ENCODE measurements at regions not wholly inside any gene's neighbourhood (a gene's known extent, or its start where the extent isn't known, plus 50 kb on each side); places are given as distances from the start of the nearest gene placed in this dataset.

- TF ChIP-seq, protein P1, sequence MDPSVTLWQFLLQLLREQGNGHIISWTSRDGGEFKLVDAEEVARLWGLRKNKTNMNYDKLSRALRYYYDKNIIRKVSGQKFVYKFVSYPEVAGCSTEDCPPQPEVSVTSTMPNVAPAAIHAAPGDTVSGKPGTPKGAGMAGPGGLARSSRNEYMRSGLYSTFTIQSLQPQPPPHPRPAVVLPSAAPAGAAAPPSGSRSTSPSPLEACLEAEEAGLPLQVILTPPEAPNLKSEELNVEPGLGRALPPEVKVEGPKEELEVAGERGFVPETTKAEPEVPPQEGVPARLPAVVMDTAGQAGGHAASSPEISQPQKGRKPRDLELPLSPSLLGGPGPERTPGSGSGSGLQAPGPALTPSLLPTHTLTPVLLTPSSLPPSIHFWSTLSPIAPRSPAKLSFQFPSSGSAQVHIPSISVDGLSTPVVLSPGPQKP (IDR thresholded peaks at IDR 0.05; ENCODE audit: borderline replicate concordance, low read depth, low read length), result no peak
Measured at GRCh38 chr15:97146929-97147870, 813.3 kb upstream of the ARRDC4 start (continued).

DNA sequence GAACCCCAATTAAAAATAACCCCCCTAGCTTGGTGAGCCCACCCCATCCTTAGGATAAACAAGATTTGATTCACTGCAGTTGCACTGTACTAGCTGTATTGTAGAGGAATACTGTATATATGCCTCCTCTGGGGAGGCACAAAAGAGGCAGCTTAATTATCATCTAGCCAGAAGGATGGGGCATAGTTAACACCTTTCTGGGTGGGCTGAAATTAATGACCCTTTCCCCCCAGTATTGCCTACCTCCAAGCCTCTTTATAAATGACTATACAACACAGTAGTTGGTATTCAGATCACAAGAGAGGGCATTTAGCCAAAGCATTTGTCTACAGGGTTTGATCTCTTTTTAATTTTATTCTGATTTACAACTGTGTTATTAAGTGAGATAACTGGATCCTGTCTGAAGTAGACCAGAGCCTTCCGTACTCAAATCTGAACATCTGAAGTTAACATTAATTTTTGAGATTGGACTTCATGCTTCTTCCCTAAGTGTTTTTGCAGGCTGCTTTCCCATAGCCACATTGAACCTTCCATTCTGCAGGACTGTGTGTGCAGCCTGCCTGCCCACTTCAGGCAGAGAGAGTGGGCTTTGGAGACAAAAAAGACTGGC lies 807.0 kb upstream of the ARRDC4 start:
- H3K4me3 ChIP-seq (ENCODE audit: insufficient read depth, low read depth, low read length), result no peak overlapping the region
- no peaks in the 10 kb centered on the region for H3K9me1 ChIP-seq (ENCODE audit: insufficient read depth, low read length)
- H2BK20ac ChIP-seq (ENCODE audit: low read depth, low read length), result no peak overlapping the region
- H4K8ac ChIP-seq (ENCODE audit: low read depth in 2 of 2, low read length in 2 of 2), result no peak overlapping the region
- no peaks in the 10 kb centered on the region for H4K20me1 ChIP-seq (ENCODE audit: insufficient read depth, low read length)
- dilution Hi-C loops (cut with HindIII; ENCODE audit: low sequenced_read_pairs, unreplicated experiment), result no loop called here
- WGBS, 2 experiments (ENCODE audit: extremely low coverage in 2 of 2, insufficient read length in 1 of 2), result no CpG with 5 or more reads among the region's 1 CpG
- no TSS peak for BruUV-seq (replicated peaks)
- ChIA-PET POLR2A (ENCODE audit: unreplicated experiment) (no interaction called here), CTCF (no interaction called here)
- no peak overlapping the region for H2BK15ac ChIP-seq (ENCODE audit: low read depth, low read length)
- H3K9me3 ChIP-seq (ENCODE audit: control insufficient read depth, insufficient read depth, low read length), result peaks cover 16% of the 10 kb centered on the region
- ATAC-seq (ENCODE audit: low read depth) (no peak), DNase-seq (no peak)
- H4K91ac ChIP-seq (ENCODE audit: insufficient read depth, low read depth, low read length), result no peak overlapping the region
- no peak overlapping the region for H3K56ac ChIP-seq (ENCODE audit: extremely low read depth, insufficient read depth, low read length)
- no peak overlapping the region for H3K18ac ChIP-seq (ENCODE audit: low read depth, low read length)
- H2BK120ac ChIP-seq (ENCODE audit: low read depth, low read length), result no peak overlapping the region
- no peak overlapping the region for H3K27ac ChIP-seq (ENCODE audit: insufficient read depth, low read length)
- H4K5ac ChIP-seq (ENCODE audit: low read depth, low read length), result no peak overlapping the region
- H2AFZ ChIP-seq (replicated peaks; ENCODE audit: low read length, poor library complexity), result no peak overlapping the region
- H2AK9ac ChIP-seq (replicated peaks; ENCODE audit: low read depth, low read length, poor library complexity), result no peak overlapping the region
- H2BK5ac ChIP-seq (ENCODE audit: low read depth, low read length, poor library complexity, severe bottlenecking), result no peak overlapping the region
- no peak overlapping the region for H3K23ac ChIP-seq (ENCODE audit: low read depth, low read length)
- no peaks in the 10 kb centered on the region for H3K79me1 ChIP-seq (ENCODE audit: low read depth in 1 of 2, low read length in 2 of 2)
- H2AK5ac ChIP-seq (ENCODE audit: low read depth, low read length), result no peak overlapping the region
- no peak overlapping the region for H3K14ac ChIP-seq (replicated peaks; ENCODE audit: low read depth, low read length)
- H3K4me2 ChIP-seq (ENCODE audit: low read depth, low read length), result no peak overlapping the region
- intact Hi-C loops (cut with micrococcal nuclease), result no loop called here
- H3K36me3 ChIP-seq (ENCODE audit: control insufficient read depth, insufficient read depth, low read length), result no peaks in the 10 kb centered on the region
- no peak overlapping the region for H3K9ac ChIP-seq (ENCODE audit: low read depth, low read length)
- H3K4me1 ChIP-seq (ENCODE audit: control insufficient read depth, insufficient read depth, low read length), result no peaks in the 10 kb centered on the region
- no peak overlapping the region for H3K4ac ChIP-seq (ENCODE audit: low read depth, low read length)
- no peaks in the 10 kb centered on the region for H3K27me3 ChIP-seq (ENCODE audit: control insufficient read depth, insufficient read depth, low read length)
- in situ Hi-C loops (cut with MboI; ENCODE audit: low sequenced_read_pairs), result no loop called here
- TF ChIP-seq, protein P2, sequence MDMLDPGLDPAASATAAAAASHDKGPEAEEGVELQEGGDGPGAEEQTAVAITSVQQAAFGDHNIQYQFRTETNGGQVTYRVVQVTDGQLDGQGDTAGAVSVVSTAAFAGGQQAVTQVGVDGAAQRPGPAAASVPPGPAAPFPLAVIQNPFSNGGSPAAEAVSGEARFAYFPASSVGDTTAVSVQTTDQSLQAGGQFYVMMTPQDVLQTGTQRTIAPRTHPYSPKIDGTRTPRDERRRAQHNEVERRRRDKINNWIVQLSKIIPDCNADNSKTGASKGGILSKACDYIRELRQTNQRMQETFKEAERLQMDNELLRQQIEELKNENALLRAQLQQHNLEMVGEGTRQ (IDR thresholded peaks at IDR 0.05; ENCODE audit: low read depth, low read length), result no peak
- TF ChIP-seq RCOR1 (IDR thresholded peaks at IDR 0.05; ENCODE audit: insufficient replicate concordance, low read length) (no peak), MXI1 (IDR thresholded peaks at IDR 0.05; ENCODE audit: borderline replicate concordance, low read depth, low read length) (no peak), MAZ (IDR thresholded peaks at IDR 0.05; ENCODE audit: borderline replicate concordance, low read depth, low read length) (no peak), BHLHE40 (IDR thresholded peaks at IDR 0.05; ENCODE audit: low read depth, low read length) (no peak), CTCF (conservative IDR thresholded peaks at IDR 0.05; ENCODE audit: low read depth, low read length) (no peak), MAFK (IDR thresholded peaks at IDR 0.05; ENCODE audit: low read depth, low read length) (no peak)
- TF ChIP-seq, protein P1 (IDR thresholded peaks at IDR 0.05; ENCODE audit: borderline replicate concordance, low read depth, low read length), result no peak

All from IMR-90 (cell line).